HEK293 (cell line): ENCODE measurements at regions not wholly inside any gene's neighbourhood (a gene's known extent, or its start where the extent isn't known, plus 50 kb on each side); places are given as distances from the start of the nearest gene placed in this dataset.

ENCODE experiments used
- GLI4 ChIP-seq: fragments of 450-650 bp; formaldehyde crosslinking; IDR thresholded peaks from 2 replicates; pipeline ENCODE4 v1.5.1; 2016; ENCODE audit warnings: missing biosample characterization, missing genetic modification characterization
- GLIS2 ChIP-seq: fragments of 450-650 bp; formaldehyde crosslinking; IDR thresholded peaks from 2 replicates; pipeline ENCODE4 v1.5.1; 2016; ENCODE audit warnings: missing biosample characterization, missing genetic modification characterization
- KLF1 ChIP-seq: fragments of 450-650 bp; formaldehyde crosslinking; IDR thresholded peaks from 2 replicates; pipeline ENCODE4 v1.5.1; 2016; ENCODE audit warnings: missing biosample characterization, missing genetic modification characterization
- KLF7 ChIP-seq: fragments of 450-650 bp; formaldehyde crosslinking; IDR thresholded peaks from 2 replicates; pipeline ENCODE4 v1.5.1; 2016; ENCODE audit warnings: missing biosample characterization, missing genetic modification characterization, borderline replicate concordance
- MYNN ChIP-seq: fragments of 450-650 bp; formaldehyde crosslinking; IDR thresholded peaks from 2 replicates; pipeline ENCODE4 v1.5.1; 2016; ENCODE audit warnings: missing biosample characterization, missing genetic modification characterization, borderline replicate concordance
- TF ChIP-seq, protein P1 (sequence below): fragments of 450-650 bp; formaldehyde crosslinking; IDR thresholded peaks from 2 replicates; pipeline ENCODE4 v1.5.1; 2016; ENCODE audit warnings: missing biosample characterization, missing genetic modification characterization
- TF ChIP-seq, protein P2 (sequence below): fragments of 450-650 bp; formaldehyde crosslinking; IDR thresholded peaks from 2 replicates; pipeline ENCODE4 v1.5.1; 2016; ENCODE audit warnings: missing biosample characterization, missing genetic modification characterization
- TF ChIP-seq, protein P3 (sequence below): fragments of 450-650 bp; formaldehyde crosslinking; IDR thresholded peaks from 2 replicates; pipeline ENCODE4 v1.5.1; 2016; ENCODE audit warnings: missing biosample characterization, missing genetic modification characterization

DNA sequence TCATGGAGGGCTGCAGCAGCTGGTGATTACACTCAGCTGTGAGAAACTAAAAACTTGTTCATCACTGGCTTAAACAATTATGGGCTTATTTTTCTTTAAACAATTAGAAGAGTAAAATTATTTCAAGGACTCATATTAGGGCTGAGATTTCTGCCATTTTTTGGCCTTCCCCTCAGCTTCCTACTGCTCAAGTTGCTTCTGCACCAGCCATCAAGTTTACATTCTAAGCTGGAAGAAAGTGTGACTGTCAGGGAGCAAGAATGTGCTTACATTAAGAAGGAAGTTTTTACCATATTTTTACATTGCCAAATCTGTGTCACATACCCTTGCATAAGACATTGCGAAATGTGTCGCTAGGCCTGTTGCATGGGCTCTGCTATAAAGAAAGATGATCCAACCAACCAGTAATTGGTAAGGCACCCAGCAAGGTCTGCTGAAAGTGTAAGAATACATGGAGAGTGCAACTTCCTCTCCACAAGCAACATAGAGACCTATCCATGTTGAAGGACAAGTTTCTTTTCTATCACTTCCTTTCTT, 260.3 kb upstream of the CDH10 start:
- TF ChIP-seq KLF1 (tag by site-specific recombination) (no peak), GLI4 (tag by site-specific recombination) (no peak), GLIS2 (tag by site-specific recombination) (no peak), KLF7 (tag by site-specific recombination) (no peak), MYNN (tag by site-specific recombination) (no peak)
- TF ChIP-seq, protein P1, sequence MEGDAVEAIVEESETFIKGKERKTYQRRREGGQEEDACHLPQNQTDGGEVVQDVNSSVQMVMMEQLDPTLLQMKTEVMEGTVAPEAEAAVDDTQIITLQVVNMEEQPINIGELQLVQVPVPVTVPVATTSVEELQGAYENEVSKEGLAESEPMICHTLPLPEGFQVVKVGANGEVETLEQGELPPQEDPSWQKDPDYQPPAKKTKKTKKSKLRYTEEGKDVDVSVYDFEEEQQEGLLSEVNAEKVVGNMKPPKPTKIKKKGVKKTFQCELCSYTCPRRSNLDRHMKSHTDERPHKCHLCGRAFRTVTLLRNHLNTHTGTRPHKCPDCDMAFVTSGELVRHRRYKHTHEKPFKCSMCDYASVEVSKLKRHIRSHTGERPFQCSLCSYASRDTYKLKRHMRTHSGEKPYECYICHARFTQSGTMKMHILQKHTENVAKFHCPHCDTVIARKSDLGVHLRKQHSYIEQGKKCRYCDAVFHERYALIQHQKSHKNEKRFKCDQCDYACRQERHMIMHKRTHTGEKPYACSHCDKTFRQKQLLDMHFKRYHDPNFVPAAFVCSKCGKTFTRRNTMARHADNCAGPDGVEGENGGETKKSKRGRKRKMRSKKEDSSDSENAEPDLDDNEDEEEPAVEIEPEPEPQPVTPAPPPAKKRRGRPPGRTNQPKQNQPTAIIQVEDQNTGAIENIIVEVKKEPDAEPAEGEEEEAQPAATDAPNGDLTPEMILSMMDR (tag by site-specific recombination): no peak
- TF ChIP-seq, protein P2, sequence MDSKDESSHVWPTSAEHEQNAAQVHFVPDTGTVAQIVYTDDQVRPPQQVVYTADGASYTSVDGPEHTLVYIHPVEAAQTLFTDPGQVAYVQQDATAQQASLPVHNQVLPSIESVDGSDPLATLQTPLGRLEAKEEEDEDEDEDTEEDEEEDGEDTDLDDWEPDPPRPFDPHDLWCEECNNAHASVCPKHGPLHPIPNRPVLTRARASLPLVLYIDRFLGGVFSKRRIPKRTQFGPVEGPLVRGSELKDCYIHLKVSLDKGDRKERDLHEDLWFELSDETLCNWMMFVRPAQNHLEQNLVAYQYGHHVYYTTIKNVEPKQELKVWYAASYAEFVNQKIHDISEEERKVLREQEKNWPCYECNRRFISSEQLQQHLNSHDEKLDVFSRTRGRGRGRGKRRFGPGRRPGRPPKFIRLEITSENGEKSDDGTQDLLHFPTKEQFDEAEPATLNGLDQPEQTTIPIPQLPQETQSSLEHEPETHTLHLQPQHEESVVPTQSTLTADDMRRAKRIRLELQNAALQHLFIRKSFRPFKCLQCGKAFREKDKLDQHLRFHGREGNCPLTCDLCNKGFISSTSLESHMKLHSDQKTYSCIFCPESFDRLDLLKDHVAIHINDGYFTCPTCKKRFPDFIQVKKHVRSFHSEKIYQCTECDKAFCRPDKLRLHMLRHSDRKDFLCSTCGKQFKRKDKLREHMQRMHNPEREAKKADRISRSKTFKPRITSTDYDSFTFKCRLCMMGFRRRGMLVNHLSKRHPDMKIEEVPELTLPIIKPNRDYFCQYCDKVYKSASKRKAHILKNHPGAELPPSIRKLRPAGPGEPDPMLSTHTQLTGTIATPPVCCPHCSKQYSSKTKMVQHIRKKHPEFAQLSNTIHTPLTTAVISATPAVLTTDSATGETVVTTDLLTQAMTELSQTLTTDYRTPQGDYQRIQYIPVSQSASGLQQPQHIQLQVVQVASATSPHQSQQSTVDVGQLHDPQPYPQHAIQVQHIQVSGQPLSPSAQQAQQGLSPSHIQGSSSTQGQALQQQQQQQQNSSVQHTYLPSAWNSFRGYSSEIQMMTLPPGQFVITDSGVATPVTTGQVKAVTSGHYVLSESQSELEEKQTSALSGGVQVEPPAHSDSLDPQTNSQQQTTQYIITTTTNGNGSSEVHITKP (tag by site-specific recombination): no peak
- TF ChIP-seq, protein P3, sequence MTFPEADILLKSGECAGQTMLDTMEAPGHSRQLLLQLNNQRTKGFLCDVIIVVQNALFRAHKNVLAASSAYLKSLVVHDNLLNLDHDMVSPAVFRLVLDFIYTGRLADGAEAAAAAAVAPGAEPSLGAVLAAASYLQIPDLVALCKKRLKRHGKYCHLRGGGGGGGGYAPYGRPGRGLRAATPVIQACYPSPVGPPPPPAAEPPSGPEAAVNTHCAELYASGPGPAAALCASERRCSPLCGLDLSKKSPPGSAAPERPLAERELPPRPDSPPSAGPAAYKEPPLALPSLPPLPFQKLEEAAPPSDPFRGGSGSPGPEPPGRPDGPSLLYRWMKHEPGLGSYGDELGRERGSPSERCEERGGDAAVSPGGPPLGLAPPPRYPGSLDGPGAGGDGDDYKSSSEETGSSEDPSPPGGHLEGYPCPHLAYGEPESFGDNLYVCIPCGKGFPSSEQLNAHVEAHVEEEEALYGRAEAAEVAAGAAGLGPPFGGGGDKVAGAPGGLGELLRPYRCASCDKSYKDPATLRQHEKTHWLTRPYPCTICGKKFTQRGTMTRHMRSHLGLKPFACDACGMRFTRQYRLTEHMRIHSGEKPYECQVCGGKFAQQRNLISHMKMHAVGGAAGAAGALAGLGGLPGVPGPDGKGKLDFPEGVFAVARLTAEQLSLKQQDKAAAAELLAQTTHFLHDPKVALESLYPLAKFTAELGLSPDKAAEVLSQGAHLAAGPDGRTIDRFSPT (tag by site-specific recombination): no peak
